ENCODE measurements at regions not wholly inside any gene's neighbourhood (a gene's known extent, or its start where the extent isn't known, plus 50 kb on each side); places are given as distances from the start of the nearest gene placed in this dataset.

DNA sequence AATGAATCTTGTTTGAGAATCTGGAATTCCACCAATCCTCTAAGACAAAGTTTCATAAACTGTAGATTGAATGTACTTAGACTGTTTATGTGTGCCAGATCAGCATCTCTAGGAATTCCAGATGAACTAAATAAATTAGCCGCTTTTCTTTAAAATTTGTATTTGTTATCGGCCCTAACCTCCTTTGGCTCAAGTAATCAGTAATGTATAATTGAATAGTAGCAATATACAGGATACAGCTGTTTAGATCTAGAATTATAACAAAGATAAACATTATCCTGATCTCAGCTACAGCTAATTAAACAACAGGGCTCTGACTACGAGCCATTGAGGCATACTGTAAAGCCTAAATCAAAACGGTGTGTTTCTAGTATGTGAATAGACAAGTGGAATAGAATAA lies 120.3 kb downstream of the CYB561 start:
- ATAC-seq = no peak
- intact Hi-C loops (cut with DNase I) = no loop called here
- no peak for DNase-seq
- no peaks in the 10 kb centered on the region for H3K27me3 ChIP-seq (ENCODE audit: low read depth)
- no peak overlapping the region for H3K27ac ChIP-seq
- no peaks in the 10 kb centered on the region for H3K9me3 ChIP-seq
- H3K4me3 ChIP-seq = no peak overlapping the region
- H3K36me3 ChIP-seq = peaks cover 10% of the 10 kb centered on the region
- TF ChIP-seq, protein P1, sequence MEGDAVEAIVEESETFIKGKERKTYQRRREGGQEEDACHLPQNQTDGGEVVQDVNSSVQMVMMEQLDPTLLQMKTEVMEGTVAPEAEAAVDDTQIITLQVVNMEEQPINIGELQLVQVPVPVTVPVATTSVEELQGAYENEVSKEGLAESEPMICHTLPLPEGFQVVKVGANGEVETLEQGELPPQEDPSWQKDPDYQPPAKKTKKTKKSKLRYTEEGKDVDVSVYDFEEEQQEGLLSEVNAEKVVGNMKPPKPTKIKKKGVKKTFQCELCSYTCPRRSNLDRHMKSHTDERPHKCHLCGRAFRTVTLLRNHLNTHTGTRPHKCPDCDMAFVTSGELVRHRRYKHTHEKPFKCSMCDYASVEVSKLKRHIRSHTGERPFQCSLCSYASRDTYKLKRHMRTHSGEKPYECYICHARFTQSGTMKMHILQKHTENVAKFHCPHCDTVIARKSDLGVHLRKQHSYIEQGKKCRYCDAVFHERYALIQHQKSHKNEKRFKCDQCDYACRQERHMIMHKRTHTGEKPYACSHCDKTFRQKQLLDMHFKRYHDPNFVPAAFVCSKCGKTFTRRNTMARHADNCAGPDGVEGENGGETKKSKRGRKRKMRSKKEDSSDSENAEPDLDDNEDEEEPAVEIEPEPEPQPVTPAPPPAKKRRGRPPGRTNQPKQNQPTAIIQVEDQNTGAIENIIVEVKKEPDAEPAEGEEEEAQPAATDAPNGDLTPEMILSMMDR (IDR thresholded peaks at IDR 0.05) = no peak
- no peaks in the 10 kb centered on the region for H3K4me1 ChIP-seq

DNA sequence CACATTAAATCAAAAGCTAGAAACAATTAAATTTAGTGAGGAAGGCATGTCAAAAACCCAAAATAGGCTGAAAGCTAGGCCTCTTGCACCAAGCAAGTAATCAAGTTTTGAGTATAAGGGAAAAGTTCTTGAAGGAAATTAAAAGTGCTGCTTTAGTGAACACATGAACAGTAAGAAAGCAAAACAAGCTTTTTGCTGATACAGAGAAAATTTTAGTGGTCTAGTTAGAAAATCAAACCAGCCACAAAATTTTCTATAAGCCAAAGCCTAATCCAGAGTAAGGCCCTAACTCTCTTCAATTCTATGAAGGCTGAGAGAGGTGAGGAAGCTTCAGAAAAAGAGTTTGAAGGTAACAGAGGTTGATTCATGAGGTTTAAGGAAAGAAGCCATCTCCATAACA lies 116.2 kb downstream of the CYB561 start:
- ATAC-seq = no peak
- TF ChIP-seq, protein P1 (IDR thresholded peaks at IDR 0.05) = no peak

DNA sequence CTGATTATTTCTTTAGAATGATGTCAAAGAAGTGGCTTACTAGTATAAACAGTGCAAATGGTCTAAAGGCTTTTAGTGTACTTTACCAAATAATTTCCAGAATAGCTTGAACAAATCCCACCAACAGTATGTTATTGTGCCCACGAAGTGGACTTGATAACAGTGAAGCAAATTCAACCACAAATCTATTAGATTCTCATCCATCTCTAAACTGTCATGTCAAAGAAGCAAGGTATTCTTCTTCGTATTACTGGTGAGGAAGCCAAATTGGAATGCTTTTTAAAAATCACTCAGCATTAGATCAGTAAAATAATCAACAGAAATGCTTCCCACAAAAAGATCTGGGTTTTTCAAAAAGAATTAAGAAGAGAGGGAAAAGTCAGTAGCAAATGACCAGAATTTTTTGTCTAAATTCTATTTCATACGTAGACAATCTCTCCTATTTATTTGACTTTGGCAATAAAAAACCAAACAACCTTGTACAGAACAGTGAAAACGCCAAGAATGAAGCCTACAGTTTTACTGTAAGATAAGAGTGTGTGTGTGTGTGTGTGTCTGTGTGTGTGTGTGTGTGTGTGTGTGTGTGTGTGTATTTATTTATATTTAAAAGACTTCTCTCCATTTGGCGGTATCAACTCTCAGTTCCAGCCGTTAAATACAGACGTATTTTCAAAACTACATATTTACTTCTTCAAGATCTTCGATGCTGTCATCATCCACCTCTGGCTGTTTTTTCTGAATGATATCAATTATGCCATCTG lies 114.6 kb downstream of the CYB561 start:
- intact Hi-C loops (cut with DNase I) = no loop called here
- DNase-seq (no peak), ATAC-seq (no peak)
- TF ChIP-seq, protein P1 (IDR thresholded peaks at IDR 0.05) = no peak
- Histone ChIP-seq H3K9me3 (no peaks in the 10 kb centered on the region), H3K36me3 (peaks cover 4% of the 10 kb centered on the region), H3K27ac (no peak overlapping the region), H3K4me3 (no peak overlapping the region), H3K4me1 (peaks cover 12% of the 10 kb centered on the region), H3K27me3 (ENCODE audit: low read depth) (no peaks in the 10 kb centered on the region)

More for the DNA sequence above, 116.2 kb downstream of the CYB561 start:
- no peaks in the 10 kb centered on the region for H3K9me3 ChIP-seq
- intact Hi-C loops (cut with DNase I) = no loop called here
- no peak overlapping the region for H3K27ac ChIP-seq
- DNase-seq = no peak
- H3K36me3 ChIP-seq = peaks cover 4% of the 10 kb centered on the region
- H3K27me3 ChIP-seq (ENCODE audit: low read depth) = no peaks in the 10 kb centered on the region
- H3K4me3 ChIP-seq = no peak overlapping the region
- H3K4me1 ChIP-seq = peaks cover 5% of the 10 kb centered on the region

DNA sequence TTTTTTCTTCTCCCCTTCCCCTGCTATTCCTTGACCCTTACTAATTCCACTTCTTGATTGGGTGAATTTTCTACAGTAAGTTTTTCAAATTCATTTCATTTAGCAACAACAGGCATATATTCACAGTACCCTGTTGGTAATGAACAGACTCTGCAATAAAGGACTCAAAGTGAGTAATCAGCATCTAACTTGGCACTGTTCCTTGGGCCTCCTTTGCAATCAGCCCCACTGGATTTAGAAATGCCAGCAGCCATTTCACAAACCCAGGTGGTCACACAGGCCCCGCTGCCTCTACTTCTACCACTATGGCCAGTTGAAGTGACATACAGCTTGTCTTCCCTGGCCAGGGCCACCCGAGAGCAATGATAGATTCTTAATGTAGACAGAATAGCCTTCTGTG lies 113.8 kb downstream of the CYB561 start:
- intact Hi-C loops (cut with DNase I) = no loop called here
- no peaks in the 10 kb centered on the region for H3K27me3 ChIP-seq (ENCODE audit: low read depth)
- H3K4me3 ChIP-seq = no peak overlapping the region
- TF ChIP-seq, protein P1 (IDR thresholded peaks at IDR 0.05) = no peak
- no peak overlapping the region for H3K27ac ChIP-seq
- peaks cover 4% of the 10 kb centered on the region for H3K36me3 ChIP-seq
- peaks cover 12% of the 10 kb centered on the region for H3K4me1 ChIP-seq
- ATAC-seq (no peak), DNase-seq (no peak)
- H3K9me3 ChIP-seq = no peaks in the 10 kb centered on the region

DNA sequence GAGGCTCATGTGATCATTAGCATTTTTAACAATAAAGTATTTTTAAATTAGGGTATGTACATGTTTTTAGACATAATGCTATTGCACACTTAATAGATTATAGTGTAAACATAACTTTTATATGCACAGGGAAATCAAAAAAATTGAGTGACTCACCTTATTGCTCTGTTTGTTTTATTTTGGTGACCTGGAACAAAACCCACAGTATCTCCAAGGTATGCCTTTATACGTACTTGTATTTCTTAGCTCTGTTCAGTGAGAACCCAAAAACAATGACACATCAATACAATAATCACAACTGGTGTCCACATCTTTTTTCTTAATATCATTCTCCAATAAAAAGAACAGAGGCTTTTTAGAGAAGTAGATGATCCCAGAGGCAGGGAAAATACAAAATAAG lies 112.2 kb downstream of the CYB561 start:
- Histone ChIP-seq H3K27me3 (ENCODE audit: low read depth) (no peaks in the 10 kb centered on the region), H3K4me3 (no peak overlapping the region), H3K4me1 (peaks cover 12% of the 10 kb centered on the region), H3K36me3 (peaks cover 4% of the 10 kb centered on the region), H3K9me3 (no peaks in the 10 kb centered on the region), H3K27ac (no peak overlapping the region)
- TF ChIP-seq, protein P1 (IDR thresholded peaks at IDR 0.05) = no peak
- no peak for DNase-seq
- ATAC-seq = no peak
- intact Hi-C loops (cut with DNase I) = no loop called here
